Astrocyte (in vitro differentiated cells and primary cell): ENCODE measurements at regions not wholly inside any gene's neighbourhood (a gene's known extent, or its start where the extent isn't known, plus 50 kb on each side); places are given as distances from the start of the nearest gene placed in this dataset.

Experiments used
- EZH2 ChIP-seq: IDR thresholded peaks from 2 replicates; pipeline ENCODE4 v1.6.1; 2012; ENCODE audit warnings: mild to moderate bottlenecking, low read length, inconsistent platforms; ENCODE audit not compliant: insufficient read depth
- TF ChIP-seq, protein P1 (sequence below): IDR thresholded peaks from 2 replicates; pipeline ENCODE4 v1.5.1; 2011; ENCODE audit warnings: low read depth, mild to moderate bottlenecking, inconsistent platforms, low read length, moderate library complexity; ENCODE audit not compliant: insufficient read depth

DNA sequence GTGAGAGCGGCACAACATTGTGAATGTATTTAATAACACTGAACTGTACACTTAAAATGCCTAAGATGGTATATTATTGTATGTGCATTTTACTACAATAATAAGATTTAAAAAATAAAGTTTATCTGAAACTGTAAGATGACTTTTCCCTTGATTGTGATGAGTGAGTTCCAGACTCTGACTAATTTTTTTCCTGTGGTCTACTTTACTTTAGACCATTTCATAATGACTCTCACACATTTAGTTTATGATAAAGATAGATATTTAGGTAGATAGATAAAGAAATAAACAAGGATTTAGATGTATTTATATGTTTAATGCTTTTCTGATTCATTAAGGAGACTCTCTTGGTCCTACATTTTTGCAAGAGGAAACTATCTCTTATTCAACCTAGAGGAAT is 835.9 kb upstream of the SORCS1 start:
- TF ChIP-seq, protein P1, sequence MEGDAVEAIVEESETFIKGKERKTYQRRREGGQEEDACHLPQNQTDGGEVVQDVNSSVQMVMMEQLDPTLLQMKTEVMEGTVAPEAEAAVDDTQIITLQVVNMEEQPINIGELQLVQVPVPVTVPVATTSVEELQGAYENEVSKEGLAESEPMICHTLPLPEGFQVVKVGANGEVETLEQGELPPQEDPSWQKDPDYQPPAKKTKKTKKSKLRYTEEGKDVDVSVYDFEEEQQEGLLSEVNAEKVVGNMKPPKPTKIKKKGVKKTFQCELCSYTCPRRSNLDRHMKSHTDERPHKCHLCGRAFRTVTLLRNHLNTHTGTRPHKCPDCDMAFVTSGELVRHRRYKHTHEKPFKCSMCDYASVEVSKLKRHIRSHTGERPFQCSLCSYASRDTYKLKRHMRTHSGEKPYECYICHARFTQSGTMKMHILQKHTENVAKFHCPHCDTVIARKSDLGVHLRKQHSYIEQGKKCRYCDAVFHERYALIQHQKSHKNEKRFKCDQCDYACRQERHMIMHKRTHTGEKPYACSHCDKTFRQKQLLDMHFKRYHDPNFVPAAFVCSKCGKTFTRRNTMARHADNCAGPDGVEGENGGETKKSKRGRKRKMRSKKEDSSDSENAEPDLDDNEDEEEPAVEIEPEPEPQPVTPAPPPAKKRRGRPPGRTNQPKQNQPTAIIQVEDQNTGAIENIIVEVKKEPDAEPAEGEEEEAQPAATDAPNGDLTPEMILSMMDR, result no peak
- no peak for TF ChIP-seq EZH2
